HepG2 (cell line): ENCODE measurements at regions not wholly inside any gene's neighbourhood (a gene's known extent, or its start where the extent isn't known, plus 50 kb on each side); places are given as distances from the start of the nearest gene placed in this dataset.

Experiments
- ATAC-seq: fragments of 200-7000 bp; cut with Tn5 transposase; 3 replicates; pipeline ENCODE4 v1.9.1; 2020; ENCODE audit warnings: mild to moderate bottlenecking, moderate library complexity
- BruUV-seq: library from RNA; stranded (reverse); fragments of 400-500 nt; replicated peaks from 2 replicates; lab custom pipeline; 2021; lab: Mats Ljungman, UMichigan
- CTCF ChIA-PET: fragments of 300-600 bp; formaldehyde crosslinking; extraction: SDS; loops from one replicate; lab custom pipeline; 2021; ENCODE audit warnings: low total read pairs, inconsistent platforms, low intra/inter-chr PET ratio; lab: Yijun Ruan, JAX
- POLR2A ChIA-PET: fragments of 350-600 bp; sonication (Branson Sonifier 250); formaldehyde crosslinking; loops from one replicate; lab custom pipeline; 2020; ENCODE audit warnings: antibody characterized with exemption, inconsistent platforms; lab: Yijun Ruan, JAX
- DNase-seq: peaks from one replicate; pipeline ENCODE4 v3.0.0-alpha.2; 2015; ENCODE audit warnings: low spot score
- FAIRE-seq: peaks from 3 replicates; lab custom pipeline; 2011; peaks lifted over from hg19 to GRCh38; lab: Jason Lieb, UNC
- H2AFZ ChIP-seq: one replicate; pipeline ENCODE4 v1.6.1; 2011; ENCODE audit warnings: low read length, inconsistent platforms
- H3K27ac ChIP-seq: fragments of 300-600 bp; 3 replicates; pipeline ENCODE4 v1.8.0; 2011; ENCODE audit warnings: mixed run types, mild to moderate bottlenecking, mixed read lengths, low read length, inconsistent platforms; ENCODE audit not compliant: insufficient read depth; ENCODE audit errors: extremely low read length
- H3K27me3 ChIP-seq, 2 experiments: fragments of 200-600 bp in 1 of 2; 2 replicates in 1 of 2; 3 replicates in 1 of 2; pipeline versions ENCODE4 v1.6.0 to v1.8.0; 2011; ENCODE audit warnings: low read length in 2 of 2, mild to moderate bottlenecking in 2 of 2, moderate library complexity in 2 of 2, inconsistent platforms in 1 of 2; ENCODE audit not compliant: insufficient read depth in 2 of 2, control insufficient read depth in 1 of 2
- H3K36me3 ChIP-seq, 2 experiments: fragments of 200-600 bp in 1 of 2; replicated peaks in 1 of 2; 2 replicates in 1 of 2; 3 replicates in 1 of 2; pipeline versions ENCODE4 v1.5.1 to v1.8.0; 2011; ENCODE audit warnings: low read length in 2 of 2, inconsistent platforms in 1 of 2; ENCODE audit not compliant: insufficient read depth in 2 of 2, control insufficient read depth in 1 of 2
- H3K4me1 ChIP-seq: 2 replicates; pipeline ENCODE4 v1.5.1; 2012; ENCODE audit warnings: low read length, inconsistent platforms; ENCODE audit not compliant: insufficient read depth
- H3K4me2 ChIP-seq: 2 replicates; pipeline ENCODE4 v1.6.0; 2011; ENCODE audit warnings: low read depth, low read length, inconsistent platforms
- H3K4me3 ChIP-seq, 3 experiments: fragments of 200-600 bp in 1 of 3; sonication (generic), shearing (Covaris generic) in 1 of 3; replicated peaks in 1 of 3; 2 replicates each; pipeline ENCODE4 v1.5.1; 2011 to 2016; ENCODE audit warnings: low read length in 3 of 3, inconsistent platforms in 2 of 3, low read depth in 2 of 3, mild to moderate bottlenecking in 2 of 3, control low read depth in 1 of 3, mixed read lengths in 1 of 3; ENCODE audit not compliant: insufficient read depth in 1 of 3
- H3K79me2 ChIP-seq: one replicate; pipeline ENCODE4 v1.6.1; 2011; ENCODE audit warnings: low read length, inconsistent platforms; ENCODE audit not compliant: insufficient read depth
- H3K9ac ChIP-seq: 2 replicates; pipeline ENCODE4 v1.6.0; 2011; ENCODE audit warnings: mild to moderate bottlenecking, low read depth, low read length, inconsistent platforms; ENCODE audit not compliant: insufficient read depth
- H3K9me3 ChIP-seq: 2 replicates; pipeline ENCODE4 v1.5.1; 2012; ENCODE audit warnings: mild to moderate bottlenecking, low read length
- H4K20me1 ChIP-seq: 2 replicates; pipeline ENCODE4 v1.6.0; 2011; ENCODE audit warnings: inconsistent platforms, mild to moderate bottlenecking, low read length, moderate library complexity; ENCODE audit not compliant: insufficient read depth
- ELF1 ChIP-seq: sonication (generic); formaldehyde crosslinking; IDR thresholded peaks from 2 replicates; pipeline ENCODE4 v1.4.0; 2020; ENCODE audit warnings: missing genetic modification reagents
- ELF3 ChIP-seq: IDR thresholded peaks from 2 replicates; pipeline ENCODE4 v1.6.1; 2016; ENCODE audit warnings: missing genetic modification reagents, missing compliant biosample characterization
- GLI4 ChIP-seq: sonication (generic); formaldehyde crosslinking; IDR thresholded peaks from 2 replicates; pipeline ENCODE4 v1.5.1; 2020; ENCODE audit warnings: missing genetic modification reagents, mild to moderate bottlenecking, moderate library complexity, borderline replicate concordance
- RARA ChIP-seq: IDR thresholded peaks from 2 replicates; pipeline ENCODE4 v1.6.1; 2016; ENCODE audit warnings: missing genetic modification reagents, missing compliant biosample characterization
- RFXAP ChIP-seq: sonication (generic); formaldehyde crosslinking; IDR thresholded peaks from 2 replicates; pipeline ENCODE4 v1.4.0; 2020; ENCODE audit warnings: missing genetic modification reagents, borderline replicate concordance
- ZNF24 ChIP-seq: fragments of 450-650 bp; IDR thresholded peaks from 2 replicates; pipeline ENCODE4 v1.6.1; 2017; ENCODE audit warnings: antibody characterized with exemption, mild to moderate bottlenecking
- ZNF333 ChIP-seq: sonication (generic); formaldehyde crosslinking; IDR thresholded peaks from 2 replicates; pipeline ENCODE4 v1.4.0; 2020; ENCODE audit warnings: mild to moderate bottlenecking, missing genetic modification reagents, borderline replicate concordance
- ZNF337 ChIP-seq: sonication (generic); formaldehyde crosslinking; IDR thresholded peaks from 2 replicates; pipeline ENCODE4 v1.5.1; 2020; ENCODE audit warnings: missing genetic modification reagents, low read depth, mild to moderate bottlenecking, borderline replicate concordance
- ZNF350 ChIP-seq: sonication (generic); formaldehyde crosslinking; IDR thresholded peaks from 2 replicates; pipeline ENCODE4 v1.4.0; 2020; ENCODE audit warnings: mild to moderate bottlenecking, low read depth, missing genetic modification reagents, borderline replicate concordance
- ZNF775 ChIP-seq: sonication (generic); formaldehyde crosslinking; IDR thresholded peaks from 2 replicates; pipeline ENCODE4 v1.4.0; 2020; ENCODE audit warnings: missing genetic modification reagents, mild to moderate bottlenecking, moderate library complexity, borderline replicate concordance
- WGBS: methylation state at CpG from one replicate; pipeline ENCODE4 v1.1.6; 2017; ENCODE audit warnings: low lambda C conversion rate; 5-methylcytosine and 5-hydroxymethylcytosine counted together
- in situ Hi-C: cut with HindIII; loops from 2 replicates; pipeline ENCODE4 v1.10.0; 2017; ENCODE audit warnings: low pct_unique_long_range_greater_than_20kb; ENCODE audit not compliant: extremely low pct_ligation_motif_present
- intact Hi-C: fragments of 100-400 bp; cut with micrococcal nuclease; formaldehyde crosslinking; loops from one replicate; pipeline ENCODE4 v1.10.0; 2022; ENCODE audit not compliant: unreplicated experiment
- TF ChIP-seq, protein P1 (sequence below): sonication (generic); formaldehyde crosslinking; IDR thresholded peaks from 2 replicates; pipeline ENCODE4 v1.5.0; 2020; ENCODE audit warnings: missing genetic modification reagents, mild to moderate bottlenecking, borderline replicate concordance
- TF ChIP-seq, protein P2 (sequence below): sonication (generic); formaldehyde crosslinking; IDR thresholded peaks from 2 replicates; pipeline ENCODE4 v1.8.0; 2022; ENCODE audit warnings: missing genetic modification reagents, low read depth, mild to moderate bottlenecking, borderline replicate concordance
- TF ChIP-seq, protein P3 (sequence below): sonication (generic); formaldehyde crosslinking; IDR thresholded peaks from 2 replicates; pipeline ENCODE4 v1.4.0; 2020; ENCODE audit warnings: low read depth, mild to moderate bottlenecking, missing genetic modification reagents
- TF ChIP-seq, protein P4 (sequence below): sonication (generic); formaldehyde crosslinking; IDR thresholded peaks from 2 replicates; pipeline ENCODE4 v1.5.0; 2020; ENCODE audit warnings: mild to moderate bottlenecking, missing genetic modification reagents

DNA sequence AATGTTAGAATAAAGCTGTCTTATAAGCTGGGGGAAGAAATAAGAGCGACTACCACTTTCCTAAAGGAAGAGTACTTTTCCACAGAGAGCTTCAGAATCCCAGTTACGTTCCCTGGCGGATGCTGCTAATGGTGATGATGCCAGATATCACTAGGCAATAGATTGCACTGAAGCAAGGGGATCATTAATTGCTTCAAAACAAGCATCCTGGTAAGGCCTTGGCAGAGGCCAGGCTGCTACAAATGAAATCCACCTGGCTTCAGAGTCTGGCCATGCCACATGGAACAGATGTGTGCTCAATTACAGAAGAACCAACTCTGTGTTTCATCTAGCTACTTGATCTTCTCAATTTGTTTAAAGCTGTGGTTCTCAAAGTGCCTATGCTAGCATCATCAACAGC, 129.2 kb upstream of the IL12A start:
- no peak for DNase-seq
- H3K9ac ChIP-seq: no peak overlapping the region
- intact Hi-C loops (no loop called here), in situ Hi-C loops (no loop called here)
- no peak overlapping the region for H3K4me3 ChIP-seq
- no peak for FAIRE-seq
- TF ChIP-seq RARA (CRISPR knock-in tag) (no peak), RFXAP (CRISPR knock-in tag) (no peak)
- no peak overlapping the region for H3K4me2 ChIP-seq
- ATAC-seq: no peak
- no TSS peak for BruUV-seq
- no peaks in the 10 kb centered on the region for H3K4me1 ChIP-seq
- no peak overlapping the region for H3K27ac ChIP-seq
- no peaks in the 10 kb centered on the region for H3K36me3 ChIP-seq
- CTCF ChIA-PET: no interaction called here
- 30% methylated on average over 3 of the region's 3 CpGs for WGBS
- no peak overlapping the region for H2AFZ ChIP-seq
- no peaks in the 10 kb centered on the region; a peak in 1 of 5 replicates for H3K27me3 ChIP-seq
- H3K79me2 ChIP-seq: no peaks in the 10 kb centered on the region
- POLR2A ChIA-PET: no interaction called here
- no peaks in the 10 kb centered on the region for H4K20me1 ChIP-seq
- no peaks in the 10 kb centered on the region for H3K9me3 ChIP-seq

DNA sequence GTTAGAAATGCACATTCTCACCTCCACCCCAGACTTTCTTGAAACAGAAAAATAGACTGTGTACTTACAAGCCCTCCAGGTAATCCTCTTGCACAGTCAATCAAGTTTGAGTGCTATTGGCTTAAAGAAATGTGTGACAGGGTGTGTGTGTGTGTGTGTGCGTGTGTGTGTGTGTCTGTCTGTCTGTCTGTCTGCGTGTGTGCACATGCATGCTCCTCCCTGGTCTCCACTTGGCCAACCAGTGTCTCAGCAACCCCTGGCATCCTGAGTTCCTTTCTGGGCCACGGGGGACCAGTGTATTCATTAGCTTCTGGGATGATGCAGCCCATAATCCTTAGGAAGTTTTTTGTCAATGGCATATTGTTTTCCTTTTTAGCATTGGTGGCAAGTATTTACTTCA, 128.8 kb upstream of the IL12A start:
- H2AFZ ChIP-seq: no peak overlapping the region
- H3K79me2 ChIP-seq: no peaks in the 10 kb centered on the region
- H4K20me1 ChIP-seq: no peaks in the 10 kb centered on the region
- in situ Hi-C loops (no loop called here), intact Hi-C loops (no loop called here)
- H3K4me1 ChIP-seq: no peaks in the 10 kb centered on the region
- no peak for DNase-seq
- no peaks in the 10 kb centered on the region for H3K9me3 ChIP-seq
- H3K4me3 ChIP-seq: no peak overlapping the region
- H3K27ac ChIP-seq: no peak overlapping the region
- ChIA-PET CTCF (no interaction called here), POLR2A (no interaction called here)
- no peak overlapping the region for H3K4me2 ChIP-seq
- no peak for TF ChIP-seq ELF3 (CRISPR knock-in tag)
- no peak for TF ChIP-seq ZNF350 (CRISPR knock-in tag)
- TF ChIP-seq ELF1 (CRISPR knock-in tag): no peak
- no peak for TF ChIP-seq GLI4
- TF ChIP-seq, protein P1, sequence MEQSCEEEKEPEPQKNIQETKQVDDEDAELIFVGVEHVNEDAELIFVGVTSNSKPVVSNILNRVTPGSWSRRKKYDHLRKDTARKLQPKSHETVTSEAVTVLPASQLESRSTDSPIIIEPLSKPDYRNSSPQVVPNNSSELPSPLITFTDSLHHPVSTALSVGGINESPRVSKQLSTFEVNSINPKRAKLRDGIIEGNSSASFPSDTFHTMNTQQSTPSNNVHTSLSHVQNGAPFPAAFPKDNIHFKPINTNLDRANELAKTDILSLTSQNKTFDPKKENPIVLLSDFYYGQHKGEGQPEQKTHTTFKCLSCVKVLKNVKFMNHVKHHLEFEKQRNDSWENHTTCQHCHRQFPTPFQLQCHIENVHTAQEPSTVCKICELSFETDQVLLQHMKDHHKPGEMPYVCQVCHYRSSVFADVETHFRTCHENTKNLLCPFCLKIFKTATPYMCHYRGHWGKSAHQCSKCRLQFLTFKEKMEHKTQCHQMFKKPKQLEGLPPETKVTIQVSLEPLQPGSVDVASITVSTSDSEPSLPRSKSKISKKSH (CRISPR knock-in tag): no peak
- TF ChIP-seq, protein P2, sequence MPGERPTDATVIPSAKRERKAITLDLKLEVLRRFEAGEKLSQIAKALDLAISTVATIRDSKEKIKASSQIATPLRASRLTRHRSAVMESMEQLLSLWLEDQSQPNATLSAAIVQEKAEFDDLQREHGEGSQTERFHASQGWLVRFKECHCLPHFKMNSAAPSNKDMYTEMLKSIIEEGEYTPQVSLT (CRISPR knock-in tag): no peak
- no peak for TF ChIP-seq ZNF24
- TF ChIP-seq, protein P3, sequence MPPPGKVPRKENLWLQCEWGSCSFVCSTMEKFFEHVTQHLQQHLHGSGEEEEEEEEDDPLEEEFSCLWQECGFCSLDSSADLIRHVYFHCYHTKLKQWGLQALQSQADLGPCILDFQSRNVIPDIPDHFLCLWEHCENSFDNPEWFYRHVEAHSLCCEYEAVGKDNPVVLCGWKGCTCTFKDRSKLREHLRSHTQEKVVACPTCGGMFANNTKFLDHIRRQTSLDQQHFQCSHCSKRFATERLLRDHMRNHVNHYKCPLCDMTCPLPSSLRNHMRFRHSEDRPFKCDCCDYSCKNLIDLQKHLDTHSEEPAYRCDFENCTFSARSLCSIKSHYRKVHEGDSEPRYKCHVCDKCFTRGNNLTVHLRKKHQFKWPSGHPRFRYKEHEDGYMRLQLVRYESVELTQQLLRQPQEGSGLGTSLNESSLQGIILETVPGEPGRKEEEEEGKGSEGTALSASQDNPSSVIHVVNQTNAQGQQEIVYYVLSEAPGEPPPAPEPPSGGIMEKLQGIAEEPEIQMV (CRISPR knock-in tag): no peak
- TF ChIP-seq, protein P4, sequence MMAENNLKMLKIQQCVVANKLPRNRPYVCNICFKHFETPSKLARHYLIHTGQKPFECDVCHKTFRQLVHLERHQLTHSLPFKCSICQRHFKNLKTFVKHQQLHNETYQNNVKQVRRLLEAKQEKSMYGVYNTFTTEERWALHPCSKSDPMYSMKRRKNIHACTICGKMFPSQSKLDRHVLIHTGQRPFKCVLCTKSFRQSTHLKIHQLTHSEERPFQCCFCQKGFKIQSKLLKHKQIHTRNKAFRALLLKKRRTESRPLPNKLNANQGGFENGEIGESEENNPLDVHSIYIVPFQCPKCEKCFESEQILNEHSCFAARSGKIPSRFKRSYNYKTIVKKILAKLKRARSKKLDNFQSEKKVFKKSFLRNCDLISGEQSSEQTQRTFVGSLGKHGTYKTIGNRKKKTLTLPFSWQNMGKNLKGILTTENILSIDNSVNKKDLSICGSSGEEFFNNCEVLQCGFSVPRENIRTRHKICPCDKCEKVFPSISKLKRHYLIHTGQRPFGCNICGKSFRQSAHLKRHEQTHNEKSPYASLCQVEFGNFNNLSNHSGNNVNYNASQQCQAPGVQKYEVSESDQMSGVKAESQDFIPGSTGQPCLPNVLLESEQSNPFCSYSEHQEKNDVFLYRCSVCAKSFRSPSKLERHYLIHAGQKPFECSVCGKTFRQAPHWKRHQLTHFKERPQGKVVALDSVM (CRISPR knock-in tag): no peak
- no peak for TF ChIP-seq ZNF775
- no peak for TF ChIP-seq ZNF337 (CRISPR knock-in tag)
- no peak for TF ChIP-seq ZNF333 (CRISPR knock-in tag)
- WGBS: 10% methylated on average over 3 of the region's 3 CpGs
- H3K36me3 ChIP-seq: no peaks in the 10 kb centered on the region
- no peak for FAIRE-seq
- BruUV-seq: no TSS peak
- no peak for ATAC-seq
- H3K27me3 ChIP-seq: no peaks in the 10 kb centered on the region; a peak in 1 of 5 replicates
- no peak overlapping the region for H3K9ac ChIP-seq
